Prostate gland (tissue), 2 donors: ENCODE measurements at regions not wholly inside any gene's neighbourhood (a gene's known extent, or its start where the extent isn't known, plus 50 kb on each side); places are given as distances from the start of the nearest gene placed in this dataset.

ENCODE experiments used
- CTCF ChIP-seq, 4 experiments: fragments of 200-600 bp in 2 of 4; fragments of 450-650 bp in 2 of 4; sonication (generic) in 2 of 4; IDR thresholded peaks; 1 replicate in 3 of 4; 2 replicates in 1 of 4; pipeline ENCODE4 v1.5.1; 2016 to 2019; ENCODE audit warnings: antibody characterized with exemption in 4 of 4, mild to moderate bottlenecking in 2 of 4, moderate library complexity in 2 of 4
- POLR2AphosphoS5 ChIP-seq: sonication (generic); formaldehyde crosslinking; IDR thresholded peaks from one replicate; pipeline ENCODE4 v1.6.1; 2017; ENCODE audit warnings: antibody characterized with exemption

DNA sequence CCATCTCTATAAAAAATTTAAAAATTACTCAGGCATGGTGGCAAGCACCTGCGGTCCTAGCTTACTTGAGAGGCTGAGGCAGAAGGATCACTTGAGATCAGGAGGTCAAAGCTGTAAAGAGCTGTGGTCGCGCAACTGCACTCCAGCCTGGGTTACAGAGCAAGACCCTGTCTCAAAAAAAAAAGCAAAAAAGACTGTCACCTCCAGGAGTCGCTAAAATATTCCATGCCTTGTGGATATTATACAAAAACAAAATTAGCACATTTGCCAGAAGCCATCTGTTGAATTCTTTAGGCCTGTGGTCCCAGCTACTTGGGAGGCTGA lies 87.0 kb upstream of the SDK1 start:
- TF ChIP-seq CTCF (IDR thresholded peaks at IDR 0.05) (no peak), POLR2AphosphoS5 (no peak)
